Dendritic cell treated with granulocyte-macrophage colony-stimulating factor and Interleukin-4, amounts not matched to agents 40 ng/mL and 50 ng/mL, for 4 days (primary cell): ENCODE measurements at regions not wholly inside any gene's neighbourhood (a gene's known extent, or its start where the extent isn't known, plus 50 kb on each side); places are given as distances from the start of the nearest gene placed in this dataset.

Experiments
- H3K27ac Mint-ChIP-seq: one replicate; pipeline ENCODE4 v1.8.0; 2022; ENCODE audit warnings: mild to moderate bottlenecking, mixed read lengths
- H3K27me3 Mint-ChIP-seq: one replicate; pipeline ENCODE4 v1.8.0; 2022; ENCODE audit warnings: mild to moderate bottlenecking, mixed read lengths
- H3K36me3 Mint-ChIP-seq: one replicate; pipeline ENCODE4 v1.8.0; 2022; ENCODE audit warnings: low read depth, mixed read lengths
- H3K4me1 Mint-ChIP-seq: one replicate; pipeline ENCODE4 v1.8.0; 2022; ENCODE audit warnings: low read depth, mixed read lengths
- H3K4me3 Mint-ChIP-seq: one replicate; pipeline ENCODE4 v1.8.0; 2022; ENCODE audit warnings: mild to moderate bottlenecking, moderate library complexity, mixed read lengths
- H3K9me3 Mint-ChIP-seq: one replicate; pipeline ENCODE4 v1.8.0; 2022; ENCODE audit warnings: mixed read lengths
- intact Hi-C: fragments of 100-400 bp; cut with micrococcal nuclease; formaldehyde crosslinking; loops from one replicate; pipeline ENCODE4 v1.15.0; 2022

GRCh38 chr1:106061586-106062495, 994.6 kb upstream of the PRMT6 start:
- intact Hi-C loops = no loop called here
- Mint-ChIP-seq H3K4me1 (no peaks in the 10 kb centered on the region), H3K9me3 (peaks cover 5% of the 10 kb centered on the region), H3K27ac (no peak overlapping the region), H3K4me3 (no peak overlapping the region), H3K27me3 (no peaks in the 10 kb centered on the region), H3K36me3 (no peaks in the 10 kb centered on the region)

GRCh38 chr1:106063510-106063909, 993.0 kb upstream of the PRMT6 start:
- Mint-ChIP-seq H3K27me3 (no peaks in the 10 kb centered on the region), H3K36me3 (no peaks in the 10 kb centered on the region), H3K4me1 (no peaks in the 10 kb centered on the region), H3K4me3 (no peak overlapping the region), H3K9me3 (peaks cover 5% of the 10 kb centered on the region), H3K27ac (no peak overlapping the region)
- intact Hi-C loops = no loop called here

- Mint-ChIP-seq H3K27ac (no peak overlapping the region), H3K4me3 (no peak overlapping the region), H3K4me1 (no peaks in the 10 kb centered on the region), H3K36me3 (no peaks in the 10 kb centered on the region), H3K27me3 (no peaks in the 10 kb centered on the region), H3K9me3 (no peaks in the 10 kb centered on the region)
- intact Hi-C loops = no loop called here
Observed at GRCh38 chr1:106072909-106073600, 983.4 kb upstream of the PRMT6 start.

GRCh38 chr1:106080608-106081325, 975.7 kb upstream of the PRMT6 start:
- Mint-ChIP-seq H3K27ac (no peak overlapping the region), H3K9me3 (peaks cover 8% of the 10 kb centered on the region), H3K36me3 (no peaks in the 10 kb centered on the region), H3K27me3 (peaks cover 4% of the 10 kb centered on the region), H3K4me1 (no peaks in the 10 kb centered on the region), H3K4me3 (no peak overlapping the region)
- intact Hi-C loops = no loop called here

GRCh38 chr1:106111044-106111443, 945.4 kb upstream of the PRMT6 start:
- Mint-ChIP-seq H3K9me3 (peaks cover 11% of the 10 kb centered on the region), H3K4me1 (no peaks in the 10 kb centered on the region), H3K4me3 (no peak overlapping the region), H3K27me3 (no peaks in the 10 kb centered on the region), H3K27ac (no peak overlapping the region), H3K36me3 (no peaks in the 10 kb centered on the region)
- intact Hi-C loops = no loop called here

- H3K4me3 Mint-ChIP-seq = no peak overlapping the region
- no peak overlapping the region for H3K27ac Mint-ChIP-seq
- intact Hi-C loops = no loop called here
Observed at GRCh38 chr1:106113851-106114250, 942.6 kb upstream of the PRMT6 start.

GRCh38 chr1:106120789-106121188, 935.7 kb upstream of the PRMT6 start:
- intact Hi-C loops = no loop called here

More at GRCh38 chr1:106113851-106114250, 942.6 kb upstream of the PRMT6 start:
- no peaks in the 10 kb centered on the region for H3K4me1 Mint-ChIP-seq
- H3K9me3 Mint-ChIP-seq = no peaks in the 10 kb centered on the region
- no peaks in the 10 kb centered on the region for H3K27me3 Mint-ChIP-seq
- no peaks in the 10 kb centered on the region for H3K36me3 Mint-ChIP-seq

GRCh38 chr1:106121728-106122127, 934.7 kb upstream of the PRMT6 start:
- Mint-ChIP-seq H3K27ac (no peak overlapping the region), H3K36me3 (no peaks in the 10 kb centered on the region), H3K4me3 (no peak overlapping the region), H3K27me3 (no peaks in the 10 kb centered on the region), H3K9me3 (peaks cover 34% of the 10 kb centered on the region), H3K4me1 (no peaks in the 10 kb centered on the region)
- intact Hi-C loops = no loop called here

More at GRCh38 chr1:106120789-106121188, 935.7 kb upstream of the PRMT6 start:
- H3K36me3 Mint-ChIP-seq = no peaks in the 10 kb centered on the region
- H3K27ac Mint-ChIP-seq = no peak overlapping the region
- no peaks in the 10 kb centered on the region for H3K27me3 Mint-ChIP-seq
- H3K9me3 Mint-ChIP-seq = peaks cover 27% of the 10 kb centered on the region
- no peaks in the 10 kb centered on the region for H3K4me1 Mint-ChIP-seq
- no peak overlapping the region for H3K4me3 Mint-ChIP-seq

GRCh38 chr1:106134561-106134960, 921.9 kb upstream of the PRMT6 start:
- no peaks in the 10 kb centered on the region for H3K27me3 Mint-ChIP-seq

GRCh38 chr1:106173101-106173500, 883.4 kb upstream of the PRMT6 start:
- Mint-ChIP-seq H3K27me3 (no peaks in the 10 kb centered on the region), H3K4me3 (no peak overlapping the region), H3K27ac (no peak overlapping the region), H3K4me1 (no peaks in the 10 kb centered on the region), H3K9me3 (peaks cover 34% of the 10 kb centered on the region), H3K36me3 (no peaks in the 10 kb centered on the region)
- intact Hi-C loops = no loop called here

More at GRCh38 chr1:106134561-106134960, 921.9 kb upstream of the PRMT6 start:
- Mint-ChIP-seq H3K4me1 (no peaks in the 10 kb centered on the region), H3K9me3 (peaks cover 7% of the 10 kb centered on the region), H3K27ac (no peak overlapping the region), H3K36me3 (no peaks in the 10 kb centered on the region), H3K4me3 (no peak overlapping the region)
- intact Hi-C loops = no loop called here

GRCh38 chr1:106178791-106179190, 877.7 kb upstream of the PRMT6 start:
- Mint-ChIP-seq H3K27me3 (no peaks in the 10 kb centered on the region), H3K36me3 (no peaks in the 10 kb centered on the region), H3K9me3 (peaks cover 27% of the 10 kb centered on the region), H3K27ac (no peak overlapping the region), H3K4me3 (no peak overlapping the region), H3K4me1 (no peaks in the 10 kb centered on the region)
- intact Hi-C loops = no loop called here

- Mint-ChIP-seq H3K27ac (no peak overlapping the region), H3K9me3 (peaks cover 34% of the 10 kb centered on the region), H3K27me3 (no peaks in the 10 kb centered on the region), H3K36me3 (no peaks in the 10 kb centered on the region), H3K4me1 (no peaks in the 10 kb centered on the region), H3K4me3 (no peak overlapping the region)
- intact Hi-C loops = no loop called here
Observed at GRCh38 chr1:106181866-106182265, 874.6 kb upstream of the PRMT6 start.

GRCh38 chr1:106185089-106185488, 871.4 kb upstream of the PRMT6 start:
- H3K27me3 Mint-ChIP-seq = no peaks in the 10 kb centered on the region
- no peak overlapping the region for H3K4me3 Mint-ChIP-seq
- H3K9me3 Mint-ChIP-seq = peaks cover 42% of the 10 kb centered on the region
- intact Hi-C loops = no loop called here
- no peak overlapping the region for H3K27ac Mint-ChIP-seq
- H3K36me3 Mint-ChIP-seq = no peaks in the 10 kb centered on the region
- H3K4me1 Mint-ChIP-seq = no peaks in the 10 kb centered on the region

- Mint-ChIP-seq H3K27ac (no peak overlapping the region), H3K27me3 (no peaks in the 10 kb centered on the region), H3K36me3 (no peaks in the 10 kb centered on the region), H3K9me3 (peaks cover 57% of the 10 kb centered on the region), H3K4me1 (no peaks in the 10 kb centered on the region), H3K4me3 (no peak overlapping the region)
- intact Hi-C loops = no loop called here
Observed at GRCh38 chr1:106189780-106190179, 866.7 kb upstream of the PRMT6 start.
